Neural cell (in vitro differentiated cells): ENCODE measurements at regions not wholly inside any gene's neighbourhood (a gene's known extent, or its start where the extent isn't known, plus 50 kb on each side); places are given as distances from the start of the nearest gene placed in this dataset.

Source experiments
- EP300 ChIP-seq: fragments of 450-650 bp; conservative IDR thresholded peaks from 2 replicates; pipeline ENCODE4 v1.6.1; 2014; ENCODE audit warnings: antibody characterized with exemption, mild to moderate bottlenecking, moderate library complexity; ENCODE audit not compliant: poor library complexity, severe bottlenecking
- EZH2 ChIP-seq: fragments of 200-600, 300-800 bp; shearing (Covaris generic), sonication (generic); IDR thresholded peaks from 2 replicates; pipeline ENCODE4 v1.6.1; 2014; ENCODE audit warnings: antibody characterized with exemption, low read length, borderline replicate concordance, mild to moderate bottlenecking; ENCODE audit not compliant: insufficient read depth, poor library complexity, severe bottlenecking
- TF ChIP-seq, protein P1 (sequence below): fragments of 450-650 bp; IDR thresholded peaks from 2 replicates; pipeline ENCODE4 v1.5.1; 2014; ENCODE audit warnings: antibody characterized with exemption, mild to moderate bottlenecking, moderate library complexity; ENCODE audit not compliant: poor library complexity, severe bottlenecking

DNA sequence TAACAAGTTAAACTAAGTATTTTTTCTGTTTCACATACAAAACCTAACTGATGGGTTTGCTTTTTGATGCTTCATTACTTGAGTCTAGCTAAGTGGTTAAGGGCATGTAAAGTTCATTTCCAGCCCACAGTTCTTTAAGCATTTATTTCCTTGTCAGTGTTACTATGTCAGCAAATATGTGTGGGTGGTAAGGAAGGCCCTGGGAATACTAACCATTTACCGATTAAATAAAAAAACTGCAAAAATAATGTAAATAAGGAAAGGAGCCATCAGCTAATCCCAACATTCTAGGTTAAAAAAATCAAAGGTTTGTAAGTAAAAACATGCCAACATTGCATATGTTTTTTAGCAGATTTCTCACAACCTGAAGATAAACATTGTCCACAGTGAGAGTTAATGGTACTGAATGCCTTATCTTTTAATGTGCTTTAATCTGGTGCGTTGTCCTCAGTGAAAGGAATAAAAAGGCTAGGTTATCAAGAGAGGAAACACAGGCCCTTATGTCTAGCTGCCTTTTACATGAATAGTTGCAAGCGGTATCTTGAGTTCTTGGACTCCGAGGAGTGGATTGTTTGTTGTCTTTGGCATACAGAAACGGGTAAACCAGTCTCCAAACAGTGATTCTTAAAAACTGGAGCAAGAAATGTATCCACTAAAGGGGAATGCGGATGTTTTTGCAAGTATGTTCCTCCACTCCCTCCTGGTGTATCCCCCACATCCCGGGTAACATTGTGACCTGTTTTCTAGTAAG is 949.6 kb upstream of the SLC10A2 start:
- TF ChIP-seq, protein P1, sequence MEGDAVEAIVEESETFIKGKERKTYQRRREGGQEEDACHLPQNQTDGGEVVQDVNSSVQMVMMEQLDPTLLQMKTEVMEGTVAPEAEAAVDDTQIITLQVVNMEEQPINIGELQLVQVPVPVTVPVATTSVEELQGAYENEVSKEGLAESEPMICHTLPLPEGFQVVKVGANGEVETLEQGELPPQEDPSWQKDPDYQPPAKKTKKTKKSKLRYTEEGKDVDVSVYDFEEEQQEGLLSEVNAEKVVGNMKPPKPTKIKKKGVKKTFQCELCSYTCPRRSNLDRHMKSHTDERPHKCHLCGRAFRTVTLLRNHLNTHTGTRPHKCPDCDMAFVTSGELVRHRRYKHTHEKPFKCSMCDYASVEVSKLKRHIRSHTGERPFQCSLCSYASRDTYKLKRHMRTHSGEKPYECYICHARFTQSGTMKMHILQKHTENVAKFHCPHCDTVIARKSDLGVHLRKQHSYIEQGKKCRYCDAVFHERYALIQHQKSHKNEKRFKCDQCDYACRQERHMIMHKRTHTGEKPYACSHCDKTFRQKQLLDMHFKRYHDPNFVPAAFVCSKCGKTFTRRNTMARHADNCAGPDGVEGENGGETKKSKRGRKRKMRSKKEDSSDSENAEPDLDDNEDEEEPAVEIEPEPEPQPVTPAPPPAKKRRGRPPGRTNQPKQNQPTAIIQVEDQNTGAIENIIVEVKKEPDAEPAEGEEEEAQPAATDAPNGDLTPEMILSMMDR = no peak
- TF ChIP-seq EZH2 (no peak), EP300 (no peak)
